K562 (cell line): ENCODE measurements at regions not wholly inside any gene's neighbourhood (a gene's known extent, or its start where the extent isn't known, plus 50 kb on each side); places are given as distances from the start of the nearest gene placed in this dataset.

Source experiments
- ATAC-seq: fragments of 200-7000 bp; cut with Tn5 transposase; 3 replicates; pipeline ENCODE4 v1.9.1; 2020; ENCODE audit warnings: moderate library complexity
- BruUV-seq: library from RNA; stranded (reverse); fragments of 400-500 nt; replicated peaks from 2 replicates; lab custom pipeline; 2021; lab: Mats Ljungman, UMichigan
- CTCF ChIA-PET: fragments of 300-600 bp; formaldehyde crosslinking; extraction: SDS; loops from one replicate; lab custom pipeline; 2021; ENCODE audit warnings: low intra/inter-chr PET ratio; lab: Yijun Ruan, JAX
- POLR2A ChIA-PET: fragments of 300-600, 350-650 bp; sonication (Branson Sonifier 250); formaldehyde crosslinking; extraction: SDS; loops from one replicate; lab custom pipeline; 2021; ENCODE audit warnings: antibody characterized with exemption, inconsistent platforms; lab: Yijun Ruan, JAX
- DNase-seq, 4 experiments: peaks; one replicate each; pipeline versions ENCODE4 v3.0.0 to v3.0.0-alpha.2; 2011 to 2018; ENCODE audit warnings: low spot score in 3 of 4, mixed read lengths in 3 of 4; ENCODE audit errors: extremely low read depth in 1 of 4
- FAIRE-seq: peaks from 2 replicates; lab custom pipeline; 2011; peaks lifted over from hg19 to GRCh38; lab: Jason Lieb, UNC
- H2AFZ ChIP-seq: 2 replicates; pipeline ENCODE4 v1.6.0; 2011; ENCODE audit warnings: low read depth, low read length, control low read depth, inconsistent platforms
- H3K27ac ChIP-seq: fragments of 200-600 bp; 3 replicates; pipeline ENCODE4 v1.8.0; 2011; ENCODE audit warnings: low read depth, mild to moderate bottlenecking, control low read depth, inconsistent platforms, low read length, moderate library complexity, mixed read lengths; ENCODE audit errors: extremely low read depth
- H3K27me3 ChIP-seq, 2 experiments: fragments of 300-600 bp in 1 of 2; 2 replicates in 1 of 2; 3 replicates in 1 of 2; pipeline versions ENCODE4 v1.6.0 to v1.8.0; 2011; ENCODE audit warnings: inconsistent platforms in 2 of 2, low read length in 2 of 2, mild to moderate bottlenecking in 1 of 2, mixed read lengths in 1 of 2, moderate library complexity in 1 of 2; ENCODE audit not compliant: control insufficient read depth in 2 of 2, insufficient read depth in 2 of 2
- H3K36me3 ChIP-seq: fragments of 300-600 bp; 3 replicates; pipeline ENCODE4 v1.8.0; 2011; ENCODE audit warnings: mild to moderate bottlenecking, low read length, inconsistent platforms; ENCODE audit not compliant: control insufficient read depth, insufficient read depth
- H3K4me1 ChIP-seq, 2 experiments: fragments of 200-600 bp in 1 of 2; replicated peaks in 1 of 2; 2 replicates in 1 of 2; 3 replicates in 1 of 2; pipeline versions ENCODE4 v1.5.1 to v1.8.0; 2011; ENCODE audit warnings: inconsistent platforms in 2 of 2, low read length in 2 of 2, mild to moderate bottlenecking in 1 of 2, mixed read lengths in 1 of 2, moderate library complexity in 1 of 2; ENCODE audit not compliant: control insufficient read depth in 2 of 2, insufficient read depth in 2 of 2
- H3K4me2 ChIP-seq: 2 replicates; pipeline ENCODE4 v1.6.1; 2011; ENCODE audit warnings: low read length, control low read depth, inconsistent platforms, mixed read lengths; ENCODE audit not compliant: insufficient read depth
- H3K4me3 ChIP-seq: fragments of 200-600 bp; sonication (generic), shearing (Covaris generic); 2 replicates; pipeline ENCODE4 v1.5.1; 2016; ENCODE audit warnings: control low read depth, inconsistent platforms
- H3K79me2 ChIP-seq: fragments of 200-600 bp; 3 replicates; pipeline ENCODE4 v1.8.0; 2011; ENCODE audit warnings: low read length, inconsistent platforms; ENCODE audit not compliant: control insufficient read depth, insufficient read depth
- H3K9ac ChIP-seq, 2 experiments: 2 replicates each; pipeline versions ENCODE4 v1.6.0 to v1.6.1; 2011; ENCODE audit warnings: low read depth in 2 of 2, low read length in 2 of 2, control low read depth in 1 of 2, inconsistent platforms in 1 of 2, mild to moderate bottlenecking in 1 of 2, mixed read lengths in 1 of 2; ENCODE audit not compliant: insufficient read depth in 1 of 2
- H3K9me1 ChIP-seq: one replicate; pipeline ENCODE4 v1.6.0; 2011; ENCODE audit warnings: inconsistent platforms, mild to moderate bottlenecking, low read length, moderate library complexity; ENCODE audit not compliant: control insufficient read depth, insufficient read depth
- H3K9me3 ChIP-seq: replicated peaks from 2 replicates; pipeline ENCODE4 v1.5.1; 2011; ENCODE audit warnings: low read depth, low read length, inconsistent platforms; ENCODE audit not compliant: control insufficient read depth, insufficient read depth
- H4K20me1 ChIP-seq: replicated peaks from 2 replicates; pipeline ENCODE4 v1.6.1; 2011; ENCODE audit warnings: low read length, inconsistent platforms, mixed read lengths; ENCODE audit not compliant: control insufficient read depth, insufficient read depth
- CXXC5 ChIP-seq: fragments of 250-450 bp; sonication (Bioruptor Pico); IDR thresholded peaks from 2 replicates; pipeline ENCODE4 v1.8.0; 2022; ENCODE audit warnings: inconsistent platforms, mild to moderate bottlenecking, moderate library complexity
- HDAC1 ChIP-seq, 2 experiments: fragments of 450-650 bp; IDR thresholded peaks; 2 replicates each; pipeline ENCODE4 v1.6.1; 2016 to 2017; ENCODE audit warnings: inconsistent platforms in 1 of 2, mild to moderate bottlenecking in 1 of 2, moderate library complexity in 1 of 2
- L3MBTL2 ChIP-seq: fragments of 450-650 bp; IDR thresholded peaks from 2 replicates; pipeline ENCODE4 v1.6.1; 2016; ENCODE audit warnings: mild to moderate bottlenecking, moderate library complexity
- POLR2A ChIP-seq: fragments of 450-650 bp; conservative IDR thresholded peaks from 2 replicates; pipeline ENCODE4 v1.6.1; 2016
- PRPF4 ChIP-seq: fragments of 200-400 bp; formaldehyde crosslinking; IDR thresholded peaks from one replicate; pipeline ENCODE4 v1.6.1; 2017; ENCODE audit warnings: low read length, low read depth, mild to moderate bottlenecking; ENCODE audit not compliant: insufficient read depth, poor library complexity, severe bottlenecking
- RBM39 ChIP-seq: fragments of 200-400 bp; formaldehyde crosslinking; optimal IDR thresholded peaks from 2 replicates; pipeline ENCODE3; 2018; ENCODE audit warnings: low read depth, low read length
- SMAD1 ChIP-seq: fragments of 150-350 bp; IDR thresholded peaks from 2 replicates; pipeline ENCODE4 v1.6.1; 2014; ENCODE audit warnings: low read length, low read depth; ENCODE audit not compliant: partially characterized antibody
- SMARCA4 ChIP-seq: fragments of 450-650 bp; IDR thresholded peaks from 2 replicates; pipeline ENCODE4 v1.6.1; 2016
- SP1 ChIP-seq: sonication (generic); formaldehyde crosslinking; IDR thresholded peaks from 2 replicates; pipeline ENCODE4 v1.8.1; 2022; ENCODE audit warnings: mild to moderate bottlenecking, missing genetic modification reagents
- SP2 ChIP-seq: IDR thresholded peaks from 2 replicates; pipeline ENCODE4 v1.6.1; 2011; ENCODE audit warnings: mild to moderate bottlenecking, low read depth, low read length, moderate library complexity; ENCODE audit not compliant: poor library complexity, severe bottlenecking; ENCODE audit errors: extremely low read depth
- SPI1 ChIP-seq: IDR thresholded peaks from 2 replicates; pipeline ENCODE4 v1.6.1; 2011; ENCODE audit warnings: low read depth, low read length, control low read depth, borderline replicate concordance
- STAT5B ChIP-seq: fragments of 250-450 bp; sonication (Bioruptor Pico); IDR thresholded peaks from 2 replicates; pipeline ENCODE4 v1.8.0; 2021; ENCODE audit warnings: mild to moderate bottlenecking, inconsistent platforms
- ZNF174 ChIP-seq: fragments of 250-450 bp; sonication (Bioruptor Pico); IDR thresholded peaks from 2 replicates; pipeline ENCODE4 v1.4.0; 2020; ENCODE audit warnings: mild to moderate bottlenecking
- WGBS: fragments of 100-300 bp; shearing (Covaris generic); methylation state at CpG from one replicate; pipeline ENCODE4 v1.1.6; 2016; ENCODE audit warnings: low coverage, mixed read lengths; ENCODE audit not compliant: insufficient coverage; ENCODE audit errors: missing lambda C conversion rate; 5-methylcytosine and 5-hydroxymethylcytosine counted together
- in situ Hi-C: fragments of 300-500 bp; cut with MboI; formaldehyde crosslinking; loops from 4 replicates; pipeline ENCODE4 v1.15.0; 2018; ENCODE audit warnings: inconsistent platforms, mixed read lengths
- intact Hi-C: fragments of 100-400 bp; cut with micrococcal nuclease; formaldehyde crosslinking; loops from 2 replicates; pipeline ENCODE4 v1.14.2; 2022
- TF ChIP-seq, protein P1 (sequence below), 2 experiments: fragments of 450-650 bp; IDR thresholded peaks; 2 replicates each; pipeline ENCODE4 v1.6.1; 2016; ENCODE audit warnings: mild to moderate bottlenecking in 2 of 2, borderline replicate concordance in 1 of 2, low read depth in 1 of 2, moderate library complexity in 1 of 2
- TF ChIP-seq, protein P2 (sequence below): fragments of 250-450 bp; sonication (Bioruptor Pico); IDR thresholded peaks from 2 replicates; pipeline ENCODE4 v1.9.0; 2021; ENCODE audit warnings: mild to moderate bottlenecking, inconsistent platforms

DNA sequence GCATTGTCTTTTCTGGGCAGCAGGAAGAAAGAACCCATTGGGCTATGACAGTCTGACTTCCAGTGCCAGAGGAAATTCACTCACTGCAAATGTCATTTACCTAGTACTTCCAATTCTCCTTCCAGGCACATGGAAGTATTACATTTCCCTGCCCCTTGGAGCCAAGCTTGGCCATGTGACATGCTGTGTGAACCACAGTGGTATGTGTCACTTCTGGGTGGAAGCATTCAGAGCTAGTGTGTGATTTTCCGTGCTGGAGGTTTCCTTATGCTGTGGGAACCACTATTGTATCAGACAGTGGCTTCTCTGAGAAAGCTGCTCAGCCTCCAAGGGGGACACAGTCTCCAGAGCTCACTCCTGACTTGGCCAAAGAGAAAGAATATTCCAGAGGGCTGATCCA is 387.6 kb downstream of the CDC5L start:
- H3K36me3 ChIP-seq: no peaks in the 10 kb centered on the region

More for the DNA sequence above, 387.6 kb downstream of the CDC5L start:
- no peaks in the 10 kb centered on the region for H4K20me1 ChIP-seq
- no peak overlapping the region for H2AFZ ChIP-seq
- POLR2A ChIA-PET: interaction anchor here (1.1 kb wide), 1 partner anchor 25 kb away, joined by 3 read pairs; no protein-coding TSS in a partner anchor
- H3K9me3 ChIP-seq: no peaks in the 10 kb centered on the region
- H3K4me3 ChIP-seq: no peak overlapping the region
- H3K79me2 ChIP-seq: no peaks in the 10 kb centered on the region
- BruUV-seq: no TSS peak
- in situ Hi-C loops (no loop called here), intact Hi-C loops (no loop called here)
- TF ChIP-seq SMARCA4 (no peak), L3MBTL2 (no peak), ZNF174 (CRISPR knock-in tag) (no peak), POLR2A (no peak), RBM39 (no peak), STAT5B (CRISPR knock-in tag) (no peak), CXXC5 (no peak), SP1 (CRISPR knock-in tag) (no peak), HDAC1 (IDR thresholded peaks at IDR 0.05) (no peak), SMAD1 (no peak), SP2 (no peak), SPI1 (no peak), PRPF4 (no peak)
- TF ChIP-seq, protein P1, sequence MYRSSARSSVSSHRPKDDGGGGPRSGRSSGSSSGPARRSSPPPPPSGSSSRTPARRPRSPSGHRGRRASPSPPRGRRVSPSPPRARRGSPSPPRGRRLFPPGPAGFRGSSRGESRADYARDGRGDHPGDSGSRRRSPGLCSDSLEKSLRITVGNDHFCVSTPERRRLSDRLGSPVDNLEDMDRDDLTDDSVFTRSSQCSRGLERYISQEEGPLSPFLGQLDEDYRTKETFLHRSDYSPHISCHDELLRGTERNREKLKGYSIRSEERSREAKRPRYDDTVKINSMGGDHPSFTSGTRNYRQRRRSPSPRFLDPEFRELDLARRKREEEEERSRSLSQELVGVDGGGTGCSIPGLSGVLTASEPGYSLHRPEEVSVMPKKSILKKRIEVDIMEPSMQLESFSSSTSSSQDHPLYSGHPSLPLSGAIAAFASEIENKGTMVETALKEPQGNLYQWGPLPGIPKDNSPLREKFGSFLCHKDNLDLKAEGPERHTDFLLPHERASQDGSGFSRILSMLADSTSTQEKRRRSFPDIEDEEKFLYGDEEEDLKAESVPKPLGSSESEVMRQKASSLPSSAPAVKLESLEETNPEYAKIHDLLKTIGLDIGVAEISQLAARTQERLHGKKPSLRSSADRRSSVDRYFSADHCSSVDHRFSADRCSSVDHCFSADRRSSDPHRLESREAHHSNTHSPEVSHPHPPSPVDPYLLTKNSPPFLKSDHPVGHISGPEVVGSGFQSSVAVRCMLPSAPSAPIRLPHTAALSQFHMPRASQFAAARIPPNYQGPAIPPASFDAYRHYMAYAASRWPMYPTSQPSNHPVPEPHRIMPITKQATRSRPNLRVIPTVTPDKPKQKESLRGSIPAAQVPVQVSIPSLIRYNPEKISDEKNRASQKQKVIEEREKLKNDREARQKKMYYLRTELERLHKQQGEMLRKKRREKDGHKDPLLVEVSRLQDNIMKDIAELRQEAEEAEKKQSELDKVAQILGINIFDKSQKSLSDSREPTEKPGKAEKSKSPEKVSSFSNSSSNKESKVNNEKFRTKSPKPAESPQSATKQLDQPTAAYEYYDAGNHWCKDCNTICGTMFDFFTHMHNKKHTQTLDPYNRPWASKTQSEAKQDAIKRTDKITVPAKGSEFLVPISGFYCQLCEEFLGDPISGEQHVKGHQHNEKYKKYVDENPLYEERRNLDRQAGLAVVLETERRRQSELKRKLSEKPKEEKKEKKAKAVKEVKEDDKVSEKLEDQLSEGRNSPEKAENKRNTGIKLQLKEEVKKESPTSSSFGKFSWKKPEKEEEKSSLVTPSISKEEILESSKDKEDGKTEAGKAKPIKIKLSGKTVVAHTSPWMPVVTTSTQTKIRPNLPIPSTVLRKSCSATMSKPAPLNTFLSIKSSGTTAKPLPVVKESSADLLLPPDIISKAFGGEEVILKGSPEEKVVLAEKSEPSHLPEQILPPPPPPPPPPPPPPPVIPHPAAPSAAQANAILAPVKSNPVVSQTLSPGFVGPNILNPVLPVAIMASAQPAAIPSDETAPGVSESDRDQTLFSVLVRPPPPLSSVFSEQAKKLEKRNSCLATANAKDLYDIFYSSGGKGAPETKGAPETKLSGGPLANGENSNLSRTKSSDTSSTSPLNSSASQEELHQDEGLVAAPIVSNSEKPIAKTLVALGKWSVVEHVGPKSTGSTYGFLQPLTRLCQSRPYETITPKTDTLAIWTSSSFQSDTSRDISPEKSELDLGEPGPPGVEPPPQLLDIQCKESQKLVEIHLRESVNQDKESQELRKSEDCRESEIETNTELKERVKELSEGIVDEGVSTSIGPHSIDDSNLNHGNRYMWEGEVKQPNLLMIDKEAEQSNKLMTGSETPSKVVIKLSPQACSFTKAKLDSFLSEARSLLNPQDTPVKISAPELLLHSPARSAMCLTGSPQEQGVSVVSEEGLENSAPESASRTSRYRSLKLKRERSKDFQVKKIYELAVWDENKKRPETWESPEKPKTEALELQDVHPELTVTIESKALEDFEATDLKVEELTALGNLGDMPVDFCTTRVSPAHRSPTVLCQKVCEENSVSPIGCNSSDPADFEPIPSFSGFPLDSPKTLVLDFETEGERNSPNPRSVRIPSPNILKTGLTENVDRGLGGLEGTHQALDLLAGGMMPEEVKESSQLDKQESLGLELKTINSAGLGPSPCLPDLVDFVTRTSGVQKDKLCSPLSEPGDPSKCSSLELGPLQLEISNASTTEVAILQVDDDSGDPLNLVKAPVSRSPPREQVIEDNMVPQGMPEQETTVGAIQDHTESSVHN (IDR thresholded peaks at IDR 0.05; ENCODE audit: borderline replicate concordance in 1 of 2, low read depth in 1 of 2): no peak
- TF ChIP-seq, protein P2, sequence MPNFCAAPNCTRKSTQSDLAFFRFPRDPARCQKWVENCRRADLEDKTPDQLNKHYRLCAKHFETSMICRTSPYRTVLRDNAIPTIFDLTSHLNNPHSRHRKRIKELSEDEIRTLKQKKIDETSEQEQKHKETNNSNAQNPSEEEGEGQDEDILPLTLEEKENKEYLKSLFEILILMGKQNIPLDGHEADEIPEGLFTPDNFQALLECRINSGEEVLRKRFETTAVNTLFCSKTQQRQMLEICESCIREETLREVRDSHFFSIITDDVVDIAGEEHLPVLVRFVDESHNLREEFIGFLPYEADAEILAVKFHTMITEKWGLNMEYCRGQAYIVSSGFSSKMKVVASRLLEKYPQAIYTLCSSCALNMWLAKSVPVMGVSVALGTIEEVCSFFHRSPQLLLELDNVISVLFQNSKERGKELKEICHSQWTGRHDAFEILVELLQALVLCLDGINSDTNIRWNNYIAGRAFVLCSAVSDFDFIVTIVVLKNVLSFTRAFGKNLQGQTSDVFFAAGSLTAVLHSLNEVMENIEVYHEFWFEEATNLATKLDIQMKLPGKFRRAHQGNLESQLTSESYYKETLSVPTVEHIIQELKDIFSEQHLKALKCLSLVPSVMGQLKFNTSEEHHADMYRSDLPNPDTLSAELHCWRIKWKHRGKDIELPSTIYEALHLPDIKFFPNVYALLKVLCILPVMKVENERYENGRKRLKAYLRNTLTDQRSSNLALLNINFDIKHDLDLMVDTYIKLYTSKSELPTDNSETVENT: no peak
- FAIRE-seq: no peak
- CTCF ChIA-PET: no interaction called here
- H3K27me3 ChIP-seq: peaks cover 3 to 6% of the 10 kb centered on the region in 2 experiments; a peak in 2 of 5 replicates
- no peaks in the 10 kb centered on the region for H3K4me1 ChIP-seq
- H3K27ac ChIP-seq: no peak overlapping the region
- no peak overlapping the region for H3K4me2 ChIP-seq
- H3K9me1 ChIP-seq: no peaks in the 10 kb centered on the region
- DNase-seq: no peak
- 0% methylated on average over 1 of the region's 1 CpG for WGBS
- H3K9ac ChIP-seq: no peak overlapping the region
- no peak for ATAC-seq
